H9 (cell line): ENCODE measurements at regions not wholly inside any gene's neighbourhood (a gene's known extent, or its start where the extent isn't known, plus 50 kb on each side); places are given as distances from the start of the nearest gene placed in this dataset.

Experiments used
- DNase-seq: peaks from one replicate; pipeline ENCODE4 v3.0.0-alpha.2; 2017
- H2AFZ ChIP-seq: one replicate; pipeline ENCODE4 v1.6.1; 2013; ENCODE audit warnings: mild to moderate bottlenecking, low read length, control low read depth, moderate library complexity
- H2AK5ac ChIP-seq: 2 replicates; pipeline ENCODE4 v1.6.1; 2013; ENCODE audit warnings: low read length, control low read depth, mixed read lengths; ENCODE audit not compliant: insufficient read length
- H2BK120ac ChIP-seq: one replicate; pipeline ENCODE4 v1.6.1; 2013; ENCODE audit warnings: low read depth, mild to moderate bottlenecking, low read length, control low read depth, inconsistent platforms; ENCODE audit not compliant: poor library complexity, severe bottlenecking
- H2BK12ac ChIP-seq: 2 replicates; pipeline ENCODE4 v1.6.1; 2013; ENCODE audit warnings: low read length, control low read depth, mixed read lengths, low read depth; ENCODE audit not compliant: insufficient read length
- H2BK15ac ChIP-seq: 2 replicates; pipeline ENCODE4 v1.6.1; 2013; ENCODE audit warnings: low read depth, low read length, control low read depth
- H2BK20ac ChIP-seq: one replicate; pipeline ENCODE4 v1.6.1; 2013; ENCODE audit warnings: low read depth, mild to moderate bottlenecking, low read length, control low read depth, inconsistent platforms; ENCODE audit not compliant: poor library complexity, severe bottlenecking
- H2BK5ac ChIP-seq: 2 replicates; pipeline ENCODE4 v1.6.1; 2013; ENCODE audit warnings: low read length, control low read depth, mixed read lengths; ENCODE audit not compliant: insufficient read length
- H3K14ac ChIP-seq: 2 replicates; pipeline ENCODE4 v1.6.1; 2013; ENCODE audit warnings: low read length, control low read depth; ENCODE audit not compliant: insufficient read depth
- H3K18ac ChIP-seq: 2 replicates; pipeline ENCODE4 v1.6.1; 2013; ENCODE audit warnings: low read depth, mild to moderate bottlenecking, mixed read lengths, low read length, control low read depth; ENCODE audit not compliant: insufficient read length
- H3K23ac ChIP-seq: 2 replicates; pipeline ENCODE4 v1.6.1; 2013; ENCODE audit warnings: low read length, control low read depth, mixed read lengths, low read depth; ENCODE audit not compliant: insufficient read length
- H3K23me2 ChIP-seq: 2 replicates; pipeline ENCODE4 v1.6.1; 2013; ENCODE audit warnings: low read depth, mild to moderate bottlenecking, mixed read lengths, low read length, control low read depth; ENCODE audit not compliant: insufficient read length, poor library complexity, severe bottlenecking
- H3K27ac ChIP-seq: 2 replicates; pipeline ENCODE4 v1.5.1; 2013; ENCODE audit warnings: low read length, control low read depth, mixed read lengths, low read depth; ENCODE audit not compliant: insufficient read length
- H3K27me3 ChIP-seq: 2 replicates; pipeline ENCODE4 v1.6.1; 2013; ENCODE audit warnings: low read length, control low read depth, inconsistent platforms; ENCODE audit not compliant: insufficient read depth
- H3K4ac ChIP-seq: 2 replicates; pipeline ENCODE4 v1.6.1; 2013; ENCODE audit warnings: low read depth, mild to moderate bottlenecking, control low read depth, inconsistent platforms, low read length, moderate library complexity
- H3K4me1 ChIP-seq: 2 replicates; pipeline ENCODE4 v1.6.1; 2013; ENCODE audit warnings: low read length, control low read depth, inconsistent platforms; ENCODE audit not compliant: insufficient read depth
- H3K4me2 ChIP-seq: 2 replicates; pipeline ENCODE4 v1.6.1; 2013; ENCODE audit warnings: low read length, control low read depth, mixed read lengths; ENCODE audit not compliant: insufficient read length, insufficient read depth
- H3K56ac ChIP-seq: 2 replicates; pipeline ENCODE4 v1.6.1; 2013; ENCODE audit warnings: low read depth, mild to moderate bottlenecking, mixed read lengths, low read length, control low read depth; ENCODE audit not compliant: insufficient read length
- H3K79me1 ChIP-seq: 2 replicates; pipeline ENCODE4 v1.6.1; 2013; ENCODE audit warnings: low read depth, mild to moderate bottlenecking, moderate library complexity, low read length, control low read depth, inconsistent platforms; ENCODE audit not compliant: insufficient read depth, poor library complexity, severe bottlenecking
- H3K79me2 ChIP-seq: 2 replicates; pipeline ENCODE4 v1.6.1; 2013; ENCODE audit warnings: low read length, control low read depth, inconsistent platforms; ENCODE audit not compliant: insufficient read depth
- H3K9ac ChIP-seq: 2 replicates; pipeline ENCODE4 v1.6.1; 2013; ENCODE audit warnings: low read length, control low read depth, mixed read lengths; ENCODE audit not compliant: insufficient read length; ENCODE audit errors: extremely low read depth
- H3K9me3 ChIP-seq: one replicate; pipeline ENCODE4 v1.6.1; 2013; ENCODE audit warnings: low read depth, low read length, inconsistent platforms; ENCODE audit not compliant: control insufficient read depth
- H3T11ph ChIP-seq: one replicate; pipeline ENCODE4 v1.6.1; 2013; ENCODE audit warnings: mild to moderate bottlenecking, low read length, control low read depth, inconsistent platforms
- H4K20me1 ChIP-seq: one replicate; pipeline ENCODE4 v1.6.1; 2013; ENCODE audit not compliant: control insufficient read depth, insufficient read length, insufficient read depth
- H4K5ac ChIP-seq: 2 replicates; pipeline ENCODE4 v1.6.1; 2013; ENCODE audit warnings: low read depth, mild to moderate bottlenecking, mixed read lengths, low read length, control low read depth; ENCODE audit not compliant: insufficient read length
- H4K8ac ChIP-seq: replicated peaks from 2 replicates; pipeline ENCODE4 v1.6.1; 2013; ENCODE audit warnings: low read length, control low read depth, mixed read lengths, low read depth; ENCODE audit not compliant: insufficient read length
- H4K91ac ChIP-seq: 2 replicates; pipeline ENCODE4 v1.6.1; 2013; ENCODE audit warnings: low read depth, mild to moderate bottlenecking, moderate library complexity, mixed read lengths, low read length, control low read depth; ENCODE audit not compliant: insufficient read length
- H3K27ac Mint-ChIP-seq, 3 experiments: 2 replicates in 2 of 3; 3 replicates in 1 of 3; pipeline ENCODE4 v1.8.0; 2020 to 2021; ENCODE audit warnings: mixed read lengths in 3 of 3, mild to moderate bottlenecking in 1 of 3, moderate library complexity in 1 of 3
- H3K27me3 Mint-ChIP-seq: 2 replicates; pipeline ENCODE4 v1.8.0; 2021; ENCODE audit warnings: low read depth, mild to moderate bottlenecking, moderate library complexity, mixed read lengths
- H3K36me3 Mint-ChIP-seq, 3 experiments: 2 replicates in 2 of 3; 3 replicates in 1 of 3; pipeline ENCODE4 v1.8.0; 2020 to 2021; ENCODE audit warnings: low read depth in 3 of 3, mixed read lengths in 3 of 3; ENCODE audit not compliant: insufficient read depth in 1 of 3
- H3K4me1 Mint-ChIP-seq, 2 experiments: 2 replicates each; pipeline ENCODE4 v1.8.0; 2020; ENCODE audit warnings: mixed read lengths in 2 of 2
- H3K4me3 Mint-ChIP-seq, 2 experiments: 2 replicates in 1 of 2; 3 replicates in 1 of 2; pipeline ENCODE4 v1.8.0; 2020 to 2021; ENCODE audit warnings: mild to moderate bottlenecking in 2 of 2, mixed read lengths in 2 of 2, moderate library complexity in 1 of 2
- H3K9me3 Mint-ChIP-seq, 2 experiments: 2 replicates in 1 of 2; 3 replicates in 1 of 2; pipeline ENCODE4 v1.8.0; 2020; ENCODE audit warnings: mild to moderate bottlenecking in 2 of 2, mixed read lengths in 2 of 2, moderate library complexity in 1 of 2
- CTCF ChIP-seq: fragments of 200-600 bp; sonication (generic); conservative IDR thresholded peaks from 3 replicates; pipeline ENCODE4 v1.8.0; 2021; ENCODE audit warnings: antibody characterized with exemption, mild to moderate bottlenecking
- WGBS: extraction: QIAGEN DNeasy Blood & Tissue Kit; methylation state at CpG from one replicate; pipeline ENCODE4 v1.1.7; 2013; ENCODE audit warnings: missing lambda C conversion rate, low lambda C conversion rate, mixed read lengths; ENCODE audit not compliant: insufficient read length; ENCODE audit errors: extremely low coverage; 5-methylcytosine and 5-hydroxymethylcytosine counted together

DNA sequence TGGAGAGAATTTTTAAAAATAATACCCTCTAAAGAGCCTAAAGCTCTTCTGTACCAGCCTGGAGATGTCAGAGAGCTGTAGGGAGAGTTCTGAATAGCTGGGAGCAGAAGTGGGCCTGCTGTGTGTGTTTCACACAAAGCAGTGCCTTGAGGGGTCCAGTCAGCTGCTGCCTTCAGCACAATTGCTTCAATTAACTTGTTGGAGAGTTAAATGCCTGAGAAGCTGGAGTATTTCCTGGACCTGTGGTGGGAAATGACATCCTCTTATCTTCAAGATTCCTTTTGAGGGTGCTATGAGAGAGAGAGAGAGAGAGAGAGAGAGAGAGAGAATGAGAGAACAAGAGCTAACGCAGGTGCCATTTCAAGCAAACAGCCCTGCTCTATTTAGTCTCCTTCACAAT lies 96.2 kb upstream of the IL1RAPL2 start:
- Histone ChIP-seq H4K5ac (no peak overlapping the region), H3K4ac (no peak overlapping the region), H2BK12ac (no peak overlapping the region), H3K23ac (no peak overlapping the region), H3K14ac (no peak overlapping the region), H3K79me2 (no peaks in the 10 kb centered on the region), H4K8ac (no peak overlapping the region), H2BK120ac (no peak overlapping the region), H3K27ac (no peak overlapping the region), H3K27me3 (no peaks in the 10 kb centered on the region), H2BK5ac (no peak overlapping the region), H3K79me1 (no peaks in the 10 kb centered on the region), H3K4me2 (no peak overlapping the region), H4K20me1 (no peaks in the 10 kb centered on the region), H3K9ac (no peak overlapping the region), H3K9me3 (peaks cover 2% of the 10 kb centered on the region), H2BK20ac (no peak overlapping the region), H4K91ac (no peak overlapping the region), H3T11ph (no peak overlapping the region), H2AFZ (no peak overlapping the region), H3K4me1 (no peaks in the 10 kb centered on the region), H3K23me2 (no peaks in the 10 kb centered on the region), H3K18ac (no peak overlapping the region), H2BK15ac (no peak overlapping the region), H2AK5ac (no peak overlapping the region), H3K56ac (no peak overlapping the region)
- H3K4me3 Mint-ChIP-seq = no peak overlapping the region
- no peak overlapping the region for H3K27ac Mint-ChIP-seq
- H3K9me3 Mint-ChIP-seq = peaks cover 2 to 60% of the 10 kb centered on the region in 2 experiments; a peak in 3 of 5 replicates
- peaks cover 5 to 6% of the 10 kb centered on the region in 2 experiments; a peak in 2 of 4 replicates for H3K4me1 Mint-ChIP-seq
- no peaks in the 10 kb centered on the region; the same call in none of the 2 replicates for H3K27me3 Mint-ChIP-seq
- no peak for DNase-seq
- no CpG with 5 or more reads among the region's 1 CpG for WGBS
- H3K36me3 Mint-ChIP-seq = no peaks in the 10 kb centered on the region
- TF ChIP-seq CTCF = no peak
